ENCODE measurements at regions not wholly inside any gene's neighbourhood (a gene's known extent, or its start where the extent isn't known, plus 50 kb on each side); places are given as distances from the start of the nearest gene placed in this dataset.

- no peak for ATAC-seq
- TF ChIP-seq TOX (CRISPR knock-in tag; IDR thresholded peaks at IDR 0.05; ENCODE audit: borderline replicate concordance) (no peak), OSR1 (CRISPR knock-in tag; IDR thresholded peaks at IDR 0.05) (no peak), PPARA (CRISPR knock-in tag; IDR thresholded peaks at IDR 0.05; ENCODE audit: borderline replicate concordance) (no peak), ZNF8 (CRISPR knock-in tag; IDR thresholded peaks at IDR 0.05) (no peak), CREB5 (CRISPR knock-in tag; IDR thresholded peaks at IDR 0.05; ENCODE audit: low read depth) (no peak), ZNF565 (CRISPR knock-in tag; conservative IDR thresholded peaks at IDR 0.05; ENCODE audit: low read depth) (no peak), BACH2 (CRISPR knock-in tag; IDR thresholded peaks at IDR 0.05; ENCODE audit: borderline replicate concordance) (no peak), SNAI2 (CRISPR knock-in tag; IDR thresholded peaks at IDR 0.05) (no peak), ZFP30 (CRISPR knock-in tag; IDR thresholded peaks at IDR 0.05) (no peak), RARB (CRISPR knock-in tag; IDR thresholded peaks at IDR 0.05) (no peak), CSDC2 (CRISPR knock-in tag; IDR thresholded peaks at IDR 0.05) (no peak), ZC3H10 (CRISPR knock-in tag; IDR thresholded peaks at IDR 0.05) (no peak), GLIS3 (CRISPR knock-in tag; IDR thresholded peaks at IDR 0.05) (no peak), TCF4 (CRISPR knock-in tag; IDR thresholded peaks at IDR 0.05; ENCODE audit: borderline replicate concordance) (no peak), PATZ1 (CRISPR knock-in tag; IDR thresholded peaks at IDR 0.05; ENCODE audit: borderline replicate concordance) (no peak)
Measured at GRCh38 chr4:141783770-141784169, 147.4 kb downstream of the IL15 start.

- ATAC-seq = peak; percentile 33; the same call in 2 of the 3 replicates
- TF ChIP-seq ZNF565 (CRISPR knock-in tag; conservative IDR thresholded peaks at IDR 0.05; ENCODE audit: low read depth) (no peak), BACH2 (CRISPR knock-in tag; IDR thresholded peaks at IDR 0.05; ENCODE audit: borderline replicate concordance) (no peak), ZC3H10 (CRISPR knock-in tag; IDR thresholded peaks at IDR 0.05) (no peak), ZFP30 (CRISPR knock-in tag; IDR thresholded peaks at IDR 0.05) (no peak), PPARA (CRISPR knock-in tag; IDR thresholded peaks at IDR 0.05; ENCODE audit: borderline replicate concordance) (no peak)
Measured at GRCh38 chr4:141786946-141787345, 150.6 kb downstream of the IL15 start.

- ATAC-seq = no peak
- TF ChIP-seq CSDC2 (CRISPR knock-in tag; IDR thresholded peaks at IDR 0.05) (no peak), RARB (CRISPR knock-in tag; IDR thresholded peaks at IDR 0.05) (no peak), CREB5 (CRISPR knock-in tag; IDR thresholded peaks at IDR 0.05; ENCODE audit: low read depth) (no peak), ISL1 (CRISPR knock-in tag; IDR thresholded peaks at IDR 0.05) (no peak), GLIS3 (CRISPR knock-in tag; IDR thresholded peaks at IDR 0.05) (no peak), ESRRG (CRISPR knock-in tag; IDR thresholded peaks at IDR 0.05) (no peak), POU6F1 (CRISPR knock-in tag; IDR thresholded peaks at IDR 0.05; ENCODE audit: borderline replicate concordance, low read depth) (no peak), PATZ1 (CRISPR knock-in tag; IDR thresholded peaks at IDR 0.05; ENCODE audit: borderline replicate concordance) (no peak), CSRNP3 (CRISPR knock-in tag; IDR thresholded peaks at IDR 0.05) (no peak), ZFP3 (CRISPR knock-in tag; IDR thresholded peaks at IDR 0.05) (no peak), SNAI2 (CRISPR knock-in tag; IDR thresholded peaks at IDR 0.05) (no peak), BACH2 (CRISPR knock-in tag; IDR thresholded peaks at IDR 0.05; ENCODE audit: borderline replicate concordance) (no peak), TCF4 (CRISPR knock-in tag; IDR thresholded peaks at IDR 0.05; ENCODE audit: borderline replicate concordance) (no peak), ARNTL (CRISPR knock-in tag; IDR thresholded peaks at IDR 0.05; ENCODE audit: borderline replicate concordance, low read depth) (no peak), TOX (CRISPR knock-in tag; IDR thresholded peaks at IDR 0.05; ENCODE audit: borderline replicate concordance) (no peak), ZFP30 (CRISPR knock-in tag; IDR thresholded peaks at IDR 0.05) (no peak), ZNF8 (CRISPR knock-in tag; IDR thresholded peaks at IDR 0.05) (no peak), TSHZ2 (CRISPR knock-in tag; IDR thresholded peaks at IDR 0.05) (no peak)
Measured at GRCh38 chr4:141788169-141788915, 152.0 kb downstream of the IL15 start.

Data from SK-N-SH treated with all-trans-retinoic acid at 6 μM for 48 hours (cell line).